Suprapubic skin (tissue), 4 donors: ENCODE measurements at regions not wholly inside any gene's neighbourhood (a gene's known extent, or its start where the extent isn't known, plus 50 kb on each side); places are given as distances from the start of the nearest gene placed in this dataset.

ENCODE experiments used
- CTCF ChIP-seq, 2 donors: fragments of 200-600 bp in 1 of 2; fragments of 450-650 bp in 1 of 2; sonication (generic) in 1 of 2; IDR thresholded peaks; one replicate each; pipeline ENCODE4 v1.5.1; 2016 to 2019; ENCODE audit warnings: antibody characterized with exemption in 2 of 2, mild to moderate bottlenecking in 1 of 2, moderate library complexity in 1 of 2
- EP300 ChIP-seq: sonication (generic); formaldehyde crosslinking; IDR thresholded peaks from one replicate; pipeline ENCODE4 v1.6.1; 2017; ENCODE audit warnings: antibody characterized with exemption
- POLR2A ChIP-seq, 2 donors: fragments of 450-650 bp; IDR thresholded peaks; one replicate each; pipeline ENCODE4 v1.6.1; 2017; ENCODE audit warnings: antibody characterized with exemption in 2 of 2, mild to moderate bottlenecking in 2 of 2, moderate library complexity in 2 of 2
- POLR2AphosphoS5 ChIP-seq, 3 donors: sonication (generic); formaldehyde crosslinking; IDR thresholded peaks; one replicate each; pipeline ENCODE4 v1.6.1; 2017; ENCODE audit warnings: antibody characterized with exemption in 3 of 3

- TF ChIP-seq CTCF (IDR thresholded peaks at IDR 0.05) (no peak), POLR2A (IDR thresholded peaks at IDR 0.05) (no peak), POLR2AphosphoS5 (IDR thresholded peaks at IDR 0.05) (no peak), EP300 (no peak)
These were observed 63.7 kb upstream of the OR10AD1 start for GRCh38 chr12:48266826-48267225.
